Coronary artery (tissue), 2 donors: ENCODE measurements at regions not wholly inside any gene's neighbourhood (a gene's known extent, or its start where the extent isn't known, plus 50 kb on each side); places are given as distances from the start of the nearest gene placed in this dataset.

ENCODE experiments used
- DNase-seq: peaks from one replicate; pipeline ENCODE4 v3.0.0-alpha.2; 2017; ENCODE audit warnings: low spot score
- H3K27ac ChIP-seq, 2 donors: fragments of 200-600 bp; sonication (generic); one replicate each; pipeline ENCODE4 v1.5.1; 2016 to 2019
- H3K4me3 ChIP-seq: fragments of 200-600 bp; sonication (generic); 2 replicates; pipeline ENCODE4 v1.5.1; 2016; ENCODE audit warnings: mild to moderate bottlenecking, moderate library complexity
- CTCF ChIP-seq: fragments of 200-600 bp; sonication (generic); IDR thresholded peaks from one replicate; pipeline ENCODE4 v1.5.1; 2019; ENCODE audit warnings: antibody characterized with exemption

- no peak for TF ChIP-seq CTCF
- no peak for DNase-seq
- no peak overlapping the region for H3K4me3 ChIP-seq
- H3K27ac ChIP-seq, result peak overlapping the region in 1 of 2 donors; percentile 31
These were observed 665.1 kb downstream of the RNF144B start for GRCh38 chr6:19052219-19052618.

DNA sequence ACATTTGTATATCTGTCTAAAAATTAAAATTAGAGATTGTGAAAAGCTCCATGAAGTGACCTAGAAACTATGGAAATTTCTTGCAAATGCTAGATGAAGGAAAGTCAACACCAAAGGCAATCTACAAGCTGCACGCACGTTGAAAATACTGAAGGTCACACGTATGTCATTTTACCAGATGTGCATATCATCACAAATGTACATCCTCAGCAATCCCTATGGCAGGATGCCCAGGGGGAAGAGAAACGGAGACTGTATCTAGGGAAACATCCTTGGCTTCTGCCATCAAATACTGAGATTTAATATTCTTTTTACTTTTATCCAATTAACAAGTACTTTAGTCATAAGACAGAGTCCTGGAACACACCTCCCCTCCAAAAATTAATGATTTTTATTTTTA is 672.0 kb downstream of the RNF144B start:
- TF ChIP-seq CTCF, result no peak
- H3K27ac ChIP-seq, result no peak overlapping the region
- no peak overlapping the region for H3K4me3 ChIP-seq
- DNase-seq, result no peak

- H3K27ac ChIP-seq, result no peak overlapping the region
- DNase-seq, result no peak
- no peak for TF ChIP-seq CTCF
- H3K4me3 ChIP-seq, result no peak overlapping the region
These were observed 680.0 kb downstream of the RNF144B start for GRCh38 chr6:19067165-19067564.

- H3K4me3 ChIP-seq, result no peak overlapping the region
- no peak overlapping the region for H3K27ac ChIP-seq
- no peak for DNase-seq
- TF ChIP-seq CTCF, result no peak
These were observed 683.4 kb downstream of the RNF144B start for GRCh38 chr6:19070520-19070919.

DNA sequence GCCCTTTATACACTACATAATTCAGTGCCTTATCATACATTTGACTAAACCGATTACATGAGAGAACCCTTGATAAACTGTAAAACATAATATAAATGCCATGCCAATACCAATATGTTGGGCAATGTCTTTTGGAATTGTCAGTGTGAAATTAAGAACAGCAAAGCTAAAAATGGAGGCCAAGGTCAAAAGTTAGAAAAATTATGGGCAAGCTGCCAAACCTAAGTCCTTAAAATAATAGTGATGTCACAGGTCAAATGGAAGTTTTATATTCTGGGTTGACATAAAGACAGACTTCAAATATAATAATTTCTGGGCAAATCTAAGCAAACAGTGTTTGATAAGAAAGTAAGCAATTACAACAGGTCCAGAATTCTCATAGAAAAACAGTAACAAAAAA is 696.7 kb downstream of the RNF144B start:
- no peak overlapping the region for H3K4me3 ChIP-seq
- TF ChIP-seq CTCF, result no peak
- no peak overlapping the region for H3K27ac ChIP-seq
- DNase-seq, result no peak

DNA sequence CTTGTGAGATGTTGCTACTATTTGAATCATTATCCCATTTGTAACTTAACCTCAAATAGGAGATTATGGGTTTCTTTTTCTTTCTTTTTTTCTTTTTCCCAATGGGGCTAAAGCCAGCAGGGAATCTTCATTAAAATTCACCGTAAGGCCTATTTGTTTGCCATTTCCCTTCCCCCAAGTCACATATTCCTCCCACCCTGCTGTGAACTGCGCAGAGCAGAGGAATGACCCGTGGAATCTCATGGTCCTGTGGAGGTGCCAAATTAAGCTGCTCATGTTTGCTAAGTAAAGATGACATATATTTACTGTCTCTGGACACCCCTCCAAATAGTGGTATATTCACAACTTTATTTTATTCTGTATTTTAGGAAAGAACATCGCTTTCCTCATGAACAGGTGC is 699.3 kb downstream of the RNF144B start:
- TF ChIP-seq CTCF, result no peak
- H3K4me3 ChIP-seq, result no peak overlapping the region
- H3K27ac ChIP-seq, result no peak overlapping the region
- DNase-seq, result no peak

DNA sequence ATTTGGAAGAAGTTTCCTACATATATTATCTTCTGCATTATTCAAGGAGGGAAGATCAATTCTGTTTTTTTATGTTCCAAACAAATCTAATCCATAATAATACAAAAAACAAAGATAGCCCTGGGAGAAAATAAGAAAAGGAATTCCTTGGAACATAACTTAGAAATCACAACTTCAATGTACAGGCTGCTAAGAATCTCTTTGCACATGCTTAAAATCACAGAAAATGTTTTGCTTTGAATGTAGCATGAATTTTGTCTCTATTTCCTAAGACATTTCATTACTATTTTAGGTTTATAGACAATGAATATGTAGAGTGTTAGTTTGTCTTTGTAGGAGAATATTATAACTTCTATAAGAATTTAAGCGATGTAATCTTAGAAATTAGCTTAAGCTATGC is 700.1 kb downstream of the RNF144B start:
- DNase-seq, result no peak
- H3K27ac ChIP-seq, result no peak overlapping the region
- H3K4me3 ChIP-seq, result no peak overlapping the region
- no peak for TF ChIP-seq CTCF
